OCI-LY7 (cell line): ENCODE measurements at regions not wholly inside any gene's neighbourhood (a gene's known extent, or its start where the extent isn't known, plus 50 kb on each side); places are given as distances from the start of the nearest gene placed in this dataset.
"Not testable (repeated sequence)": the region's sequence is repeated elsewhere in the genome, so short reads cannot be mapped to it uniquely, and the experiment has no call there.

Experiments
- BruUV-seq: library from RNA; stranded (reverse); fragments of 400-500 nt; replicated peaks from 2 replicates; lab custom pipeline; 2021; lab: Mats Ljungman, UMichigan
- CTCF ChIA-PET: fragments of 300-600 bp; sonication (Branson Sonifier 250); formaldehyde crosslinking; loops from one replicate; lab custom pipeline; 2022; ENCODE audit warnings: antibody characterized with exemption; ENCODE audit not compliant: unreplicated experiment; lab: Charles Lee
- POLR2A ChIA-PET: fragments of 300-600 bp; sonication (Branson Sonifier 250); formaldehyde crosslinking; loops from one replicate; lab custom pipeline; 2022; ENCODE audit warnings: antibody characterized with exemption; lab: Charles Lee
- DNase-seq: peaks from one replicate; pipeline ENCODE4 v3.0.0-alpha.2; 2015; ENCODE audit warnings: low spot score
- H2AFZ ChIP-seq: fragments of 200-600 bp; sonication (generic), shearing (Covaris generic); 2 replicates; pipeline ENCODE4 v1.6.1; 2014; ENCODE audit warnings: mild to moderate bottlenecking, antibody characterized with exemption, low read length, moderate library complexity
- H3K27ac ChIP-seq: fragments of 200-600 bp; sonication (generic); 2 replicates; pipeline ENCODE4 v1.5.1; 2014; ENCODE audit warnings: mixed run types, low read depth, mild to moderate bottlenecking, moderate library complexity, low read length, inconsistent platforms; ENCODE audit not compliant: poor library complexity, severe bottlenecking
- H3K36me3 ChIP-seq: fragments of 200-600 bp; sonication (generic); 2 replicates; pipeline ENCODE4 v1.6.1; 2014; ENCODE audit warnings: mild to moderate bottlenecking, antibody characterized with exemption, low read length, moderate library complexity, mixed read lengths; ENCODE audit not compliant: insufficient read depth
- H3K4me1 ChIP-seq: fragments of 200-600 bp; sonication (generic); 2 replicates; pipeline ENCODE4 v1.5.1; 2014; ENCODE audit warnings: mild to moderate bottlenecking, low read length; ENCODE audit not compliant: insufficient read depth, poor library complexity, severe bottlenecking
- H3K4me2 ChIP-seq: fragments of 200-600 bp; sonication (generic); 2 replicates; pipeline ENCODE4 v1.6.1; 2014; ENCODE audit warnings: mild to moderate bottlenecking, low read length
- H3K4me3 ChIP-seq: fragments of 200-600 bp; sonication (generic); 2 replicates; pipeline ENCODE4 v1.5.1; 2014; ENCODE audit warnings: mild to moderate bottlenecking, low read depth, low read length; ENCODE audit not compliant: poor library complexity, severe bottlenecking
- H3K79me2 ChIP-seq: fragments of 200-600 bp; sonication (generic); 2 replicates; pipeline ENCODE4 v1.6.1; 2016; ENCODE audit warnings: low read depth, mild to moderate bottlenecking, low read length, moderate library complexity, mixed read lengths; ENCODE audit not compliant: insufficient read depth
- H3K9me2 ChIP-seq: fragments of 200-600 bp; sonication (generic); 2 replicates; pipeline ENCODE4 v1.6.1; 2016; ENCODE audit warnings: mild to moderate bottlenecking, low read length, mixed read lengths; ENCODE audit not compliant: insufficient read depth
- H3K9me3 ChIP-seq: fragments of 200-600 bp; sonication (generic); 2 replicates; pipeline ENCODE4 v1.6.1; 2014; ENCODE audit warnings: mild to moderate bottlenecking, mixed run types, low read length, mixed read lengths
- H4K20me1 ChIP-seq: fragments of 200-600 bp; sonication (generic); 2 replicates; pipeline ENCODE4 v1.6.1; 2014; ENCODE audit warnings: mild to moderate bottlenecking, antibody characterized with exemption, low read length, moderate library complexity, mixed read lengths; ENCODE audit not compliant: insufficient read depth
- EZH2phosphoT487 ChIP-seq: fragments of 200-600 bp; sonication (generic); IDR thresholded peaks from 2 replicates; pipeline ENCODE4 v1.6.1; 2018; ENCODE audit warnings: low read depth, borderline replicate concordance, mild to moderate bottlenecking, mixed run types, antibody characterized with exemption, low read length, moderate library complexity, mixed read lengths
- intact Hi-C: fragments of 100-400 bp; cut with micrococcal nuclease; formaldehyde crosslinking; loops from one replicate; pipeline ENCODE4 v1.10.0; 2022; ENCODE audit not compliant: unreplicated experiment
- TF ChIP-seq, protein P1 (sequence below): fragments of 200-600 bp; sonication (generic); conservative IDR thresholded peaks from 2 replicates; pipeline ENCODE4 v1.5.1; 2014; ENCODE audit warnings: mild to moderate bottlenecking, antibody characterized with exemption, low read length, moderate library complexity, mixed read lengths

DNA sequence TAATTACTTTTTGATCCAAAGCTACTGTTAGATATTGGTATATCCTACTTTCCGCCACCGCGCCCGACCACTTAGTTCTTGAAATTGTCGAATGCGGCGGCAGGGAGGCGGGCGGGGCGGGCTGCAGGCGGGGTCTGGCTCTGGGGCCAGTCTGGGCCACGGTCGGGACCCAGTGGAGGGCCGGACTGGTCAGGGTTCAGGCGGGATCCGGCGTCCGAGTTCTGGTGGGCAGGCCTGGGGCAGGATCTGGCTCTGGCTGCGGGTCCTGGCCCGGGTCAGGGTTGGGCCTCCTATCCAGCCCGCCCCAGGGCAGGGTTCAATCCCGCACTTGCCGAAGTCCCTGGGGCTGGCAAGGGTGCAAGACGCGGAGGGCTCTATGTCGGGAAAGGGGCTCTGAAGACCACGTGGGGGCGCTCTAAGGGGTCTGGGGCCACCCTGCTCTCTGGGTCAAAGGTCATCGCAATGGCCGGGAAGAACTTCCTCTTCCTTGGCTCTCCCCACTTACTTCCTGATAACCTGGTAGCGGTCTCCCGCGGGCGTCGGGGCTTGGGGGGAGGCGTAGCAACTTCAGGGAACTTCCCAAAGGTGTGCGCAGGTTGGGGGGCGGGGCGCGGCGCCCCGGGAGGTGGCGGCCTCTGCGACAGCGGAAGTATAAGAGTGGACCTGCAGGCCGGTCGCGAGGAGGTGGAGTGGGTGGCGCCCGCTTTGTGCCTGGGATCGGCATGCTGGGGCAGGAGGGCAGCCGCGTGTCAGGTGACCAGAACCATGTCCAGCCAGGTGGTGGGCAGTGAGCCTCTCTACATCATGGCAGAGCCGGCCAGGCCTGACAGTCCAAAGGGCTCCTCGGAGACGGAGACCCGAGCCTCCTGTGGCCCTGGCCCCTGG is 83.4 kb downstream of the MRPL57 start:
- Histone ChIP-seq H2AFZ (no peak overlapping the region), H3K36me3 (no peaks in the 10 kb centered on the region), H3K27ac (no peak overlapping the region), H4K20me1 (no peaks in the 10 kb centered on the region), H3K9me3 (no peaks in the 10 kb centered on the region), H3K4me3 (no peak overlapping the region), H3K4me2 (no peak overlapping the region), H3K9me2 (no peaks in the 10 kb centered on the region), H3K79me2 (no peaks in the 10 kb centered on the region), H3K4me1 (no peaks in the 10 kb centered on the region)
- CTCF ChIA-PET, result interaction anchor here (0.6 kb wide), 1 partner anchor 321 kb away, joined by 3 read pairs; no protein-coding TSS in a partner anchor
- POLR2A ChIA-PET, result no interaction called here
- TF ChIP-seq EZH2phosphoT487, result no peak
- TF ChIP-seq, protein P1, sequence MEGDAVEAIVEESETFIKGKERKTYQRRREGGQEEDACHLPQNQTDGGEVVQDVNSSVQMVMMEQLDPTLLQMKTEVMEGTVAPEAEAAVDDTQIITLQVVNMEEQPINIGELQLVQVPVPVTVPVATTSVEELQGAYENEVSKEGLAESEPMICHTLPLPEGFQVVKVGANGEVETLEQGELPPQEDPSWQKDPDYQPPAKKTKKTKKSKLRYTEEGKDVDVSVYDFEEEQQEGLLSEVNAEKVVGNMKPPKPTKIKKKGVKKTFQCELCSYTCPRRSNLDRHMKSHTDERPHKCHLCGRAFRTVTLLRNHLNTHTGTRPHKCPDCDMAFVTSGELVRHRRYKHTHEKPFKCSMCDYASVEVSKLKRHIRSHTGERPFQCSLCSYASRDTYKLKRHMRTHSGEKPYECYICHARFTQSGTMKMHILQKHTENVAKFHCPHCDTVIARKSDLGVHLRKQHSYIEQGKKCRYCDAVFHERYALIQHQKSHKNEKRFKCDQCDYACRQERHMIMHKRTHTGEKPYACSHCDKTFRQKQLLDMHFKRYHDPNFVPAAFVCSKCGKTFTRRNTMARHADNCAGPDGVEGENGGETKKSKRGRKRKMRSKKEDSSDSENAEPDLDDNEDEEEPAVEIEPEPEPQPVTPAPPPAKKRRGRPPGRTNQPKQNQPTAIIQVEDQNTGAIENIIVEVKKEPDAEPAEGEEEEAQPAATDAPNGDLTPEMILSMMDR, result no peak
- no peak for DNase-seq
- no TSS peak for BruUV-seq
- intact Hi-C loops, result no loop called here

DNA sequence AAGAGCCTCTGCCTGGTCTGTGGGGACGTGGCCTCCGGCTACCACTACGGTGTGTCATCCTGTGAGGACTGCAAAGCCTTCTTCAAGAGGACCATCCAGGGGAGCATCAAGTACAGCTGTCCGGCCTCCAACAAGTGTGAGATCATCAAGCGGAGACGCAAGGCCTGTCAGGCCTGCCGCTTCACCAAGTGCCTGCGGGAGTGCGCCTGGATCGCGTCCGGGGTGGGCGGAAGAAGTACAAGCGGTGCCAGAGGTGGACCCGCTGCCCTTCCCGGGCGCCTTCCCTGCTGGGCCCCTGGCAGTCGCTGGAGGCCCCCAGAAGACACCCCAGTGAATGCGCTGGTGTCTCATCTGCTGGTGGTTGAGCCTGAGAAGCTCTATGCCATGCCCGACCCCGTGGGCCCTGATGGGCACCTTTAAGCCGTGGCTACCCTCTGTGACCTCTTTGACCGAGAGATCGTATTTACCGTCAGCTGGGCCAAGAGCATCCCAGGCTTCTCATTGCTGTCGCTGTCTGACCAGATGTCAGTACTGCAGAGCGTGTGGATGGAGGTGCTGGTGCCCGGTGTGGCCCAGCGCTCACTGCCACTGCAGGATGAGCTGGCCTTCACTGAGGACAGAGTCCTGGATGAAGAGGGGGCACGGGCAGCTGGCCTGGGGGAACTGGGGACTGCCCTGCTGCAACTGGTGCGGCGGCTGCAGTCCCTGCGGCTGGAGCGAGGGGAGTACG is 84.3 kb downstream of the MRPL57 start:
- BruUV-seq, H3K4me3 ChIP-seq, POLR2A ChIA-PET, H3K27ac ChIP-seq, H3K36me3 ChIP-seq, intact Hi-C loops, CTCF ChIA-PET, DNase-seq, H3K4me2 ChIP-seq, H3K9me2 ChIP-seq, H2AFZ ChIP-seq, H3K4me1 ChIP-seq, H4K20me1 ChIP-seq, H3K79me2 ChIP-seq, H3K9me3 ChIP-seq: not testable (repeated sequence)

DNA sequence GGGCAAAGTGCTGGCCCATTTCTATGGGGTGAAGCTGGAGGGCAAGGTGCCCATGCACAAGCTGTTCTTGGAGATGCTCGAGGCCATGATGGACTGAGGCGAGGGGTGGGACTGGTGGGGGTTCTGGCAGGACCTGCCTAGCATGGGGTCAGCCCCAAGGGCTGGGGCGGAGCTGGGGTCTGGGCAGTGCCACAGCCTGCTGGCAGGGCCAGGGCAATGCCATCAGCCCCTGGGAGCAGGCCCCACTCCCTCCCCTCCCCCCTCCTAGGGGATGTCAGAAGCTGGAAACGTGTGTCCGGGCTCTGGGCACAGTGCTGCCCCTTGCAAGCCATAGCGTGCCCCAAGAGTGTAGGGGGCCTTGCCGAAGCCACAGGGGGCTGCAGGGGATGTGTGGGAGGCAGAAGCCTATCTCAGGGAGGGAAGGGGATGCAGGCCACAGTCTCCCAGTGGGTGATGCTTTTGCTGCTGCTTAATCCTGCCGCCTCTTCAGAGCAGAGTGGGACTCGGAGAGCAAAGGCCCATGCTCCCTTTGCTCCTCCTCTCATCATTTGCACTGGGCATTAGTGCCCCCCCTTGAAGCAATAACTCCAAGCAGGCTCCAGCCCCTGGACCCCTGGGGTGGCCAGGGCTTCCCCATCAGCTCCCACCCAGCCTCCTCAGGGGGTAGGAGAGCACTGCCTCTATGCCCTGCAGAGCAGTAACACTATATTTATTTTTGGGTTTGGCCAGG is 85.2 kb downstream of the MRPL57 start:
- H4K20me1 ChIP-seq, H3K9me3 ChIP-seq, DNase-seq, H3K4me1 ChIP-seq, BruUV-seq, H3K79me2 ChIP-seq, H3K4me2 ChIP-seq, H3K4me3 ChIP-seq, H3K9me2 ChIP-seq, intact Hi-C loops, H3K36me3 ChIP-seq, H2AFZ ChIP-seq, CTCF ChIA-PET, H3K27ac ChIP-seq, POLR2A ChIA-PET: not testable (repeated sequence)

GRCh38 chr13:21263909-21264308 is 87.5 kb downstream of the MRPL57 start:
- H3K4me2 ChIP-seq, H3K4me3 ChIP-seq, H3K9me2 ChIP-seq, DNase-seq, intact Hi-C loops, H2AFZ ChIP-seq, BruUV-seq, H3K9me3 ChIP-seq, CTCF ChIA-PET, H3K4me1 ChIP-seq, H3K36me3 ChIP-seq, H4K20me1 ChIP-seq, H3K79me2 ChIP-seq, H3K27ac ChIP-seq: not testable (repeated sequence)
- POLR2A ChIA-PET, result interaction anchor here (0.6 kb wide), 1 partner anchor 270 kb away, joined by 3 read pairs; no protein-coding TSS in a partner anchor
